Fibroblast of skin of right biceps (primary cell): ENCODE measurements at regions not wholly inside any gene's neighbourhood (a gene's known extent, or its start where the extent isn't known, plus 50 kb on each side); places are given as distances from the start of the nearest gene placed in this dataset.

Experiments
- DNase-seq: peaks from one replicate; pipeline ENCODE4 v3.0.0-alpha.2; 2013

- no peak for DNase-seq
Measured at GRCh38 chr17:69723316-69723715, 308.8 kb downstream of the MAP2K6 start.

DNA sequence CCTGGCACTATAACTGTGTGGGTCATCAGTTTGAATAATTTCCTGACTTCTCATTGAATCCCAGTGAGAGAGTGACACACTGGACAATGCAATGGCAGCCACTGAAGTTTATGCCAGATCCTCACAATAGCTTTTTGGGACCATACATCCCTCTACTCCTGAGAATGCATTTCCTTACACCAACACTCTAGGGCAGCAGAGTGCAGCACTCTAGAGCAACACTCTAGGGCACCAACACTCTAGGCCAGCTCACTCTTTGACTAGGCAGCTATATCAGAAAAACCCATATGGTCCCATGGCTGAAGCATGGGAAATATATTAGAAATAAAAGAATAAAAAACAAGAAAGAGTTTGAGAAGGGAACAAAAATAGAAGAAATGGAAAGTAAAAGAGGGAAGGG lies 309.2 kb downstream of the MAP2K6 start:
- no peak for DNase-seq

DNA sequence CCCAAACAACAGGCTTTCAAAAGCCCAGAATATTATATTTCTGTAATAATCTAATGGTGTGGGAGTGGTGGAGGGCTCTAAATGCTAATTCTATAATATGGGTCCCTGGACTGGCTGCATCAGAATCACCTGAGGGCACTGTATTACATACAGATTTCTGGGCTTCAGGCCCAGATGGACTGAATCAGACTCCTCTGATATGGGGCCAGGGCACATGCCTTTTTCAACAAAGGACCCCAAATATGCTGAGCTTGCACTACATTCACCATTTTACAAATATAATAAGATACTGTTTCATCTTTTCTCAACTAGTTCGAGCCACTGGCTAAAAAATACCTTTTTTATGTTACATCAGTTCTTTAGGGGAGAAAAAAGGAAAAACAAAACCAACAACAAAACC lies 309.7 kb downstream of the MAP2K6 start:
- DNase-seq = no peak

DNA sequence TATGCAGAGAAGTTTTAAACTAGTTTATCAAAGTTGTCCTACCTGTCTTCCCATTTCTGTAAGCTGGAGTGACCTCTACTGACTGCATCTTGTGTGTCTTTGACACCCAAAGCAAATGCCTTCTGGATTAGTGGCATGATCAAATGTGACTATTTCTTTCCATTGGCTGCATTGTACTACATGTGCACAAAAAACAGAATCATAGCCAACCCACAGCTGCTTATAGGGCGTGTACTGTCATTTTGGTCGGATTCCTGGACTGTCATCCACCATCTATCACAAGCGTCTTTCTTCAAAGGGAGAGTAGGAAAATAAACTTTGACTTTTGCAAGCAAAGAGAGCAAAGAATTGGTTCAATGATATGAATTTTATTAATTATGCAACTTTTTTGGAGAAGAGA lies 310.6 kb downstream of the MAP2K6 start:
- DNase-seq = no peak

- DNase-seq = no peak
Measured at GRCh38 chr17:69728816-69729215, 314.3 kb downstream of the MAP2K6 start.

GRCh38 chr17:69729944-69730343 lies 315.4 kb downstream of the MAP2K6 start:
- peak; percentile 48 for DNase-seq

- DNase-seq = no peak
Measured at GRCh38 chr17:69732272-69732918, 317.9 kb downstream of the MAP2K6 start.

DNA sequence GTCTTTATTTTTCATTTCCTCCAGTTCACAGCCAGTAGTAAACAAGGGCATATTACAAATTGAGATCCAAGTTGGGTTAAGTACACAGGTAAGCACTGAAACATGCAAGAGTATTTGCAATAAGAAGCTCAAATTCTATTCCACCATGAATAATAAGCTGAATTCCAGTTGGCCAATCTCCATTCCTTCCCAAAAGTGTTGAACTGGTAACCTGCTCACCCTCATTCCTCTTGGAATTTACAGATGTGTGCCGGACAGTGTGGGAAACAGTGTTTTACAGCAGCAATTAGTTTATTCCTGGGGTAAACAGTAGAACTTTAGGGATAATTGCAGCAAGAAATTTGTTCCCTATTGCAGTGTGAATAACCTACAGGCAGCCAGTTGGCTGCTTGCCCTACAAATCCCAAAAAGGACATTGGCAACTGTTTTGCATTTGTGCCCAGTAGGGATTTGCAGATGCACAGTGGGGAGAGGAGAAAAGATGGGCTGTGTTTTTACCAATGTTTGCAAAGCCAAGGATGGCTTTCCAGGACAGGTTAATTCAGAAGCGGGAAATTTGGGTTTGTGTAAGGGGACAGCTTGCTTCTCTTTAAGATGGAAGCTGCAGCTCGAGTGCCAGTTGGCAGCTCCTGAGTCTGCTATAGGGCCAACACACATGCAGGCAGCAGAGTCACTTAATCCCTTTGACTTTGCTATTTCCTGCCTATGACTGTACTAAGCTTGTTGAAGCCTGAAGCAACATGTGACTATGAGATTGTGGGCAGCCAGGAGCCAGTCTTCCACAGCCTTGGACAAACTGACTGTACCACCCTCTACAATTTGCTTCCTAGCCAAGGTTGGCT lies 318.9 kb downstream of the MAP2K6 start:
- peak; percentile 66 for DNase-seq

GRCh38 chr17:69734656-69735055 lies 320.2 kb downstream of the MAP2K6 start:
- peak; percentile 19 for DNase-seq

- no peak for DNase-seq
Measured at GRCh38 chr17:69735285-69735684, 320.8 kb downstream of the MAP2K6 start.

DNA sequence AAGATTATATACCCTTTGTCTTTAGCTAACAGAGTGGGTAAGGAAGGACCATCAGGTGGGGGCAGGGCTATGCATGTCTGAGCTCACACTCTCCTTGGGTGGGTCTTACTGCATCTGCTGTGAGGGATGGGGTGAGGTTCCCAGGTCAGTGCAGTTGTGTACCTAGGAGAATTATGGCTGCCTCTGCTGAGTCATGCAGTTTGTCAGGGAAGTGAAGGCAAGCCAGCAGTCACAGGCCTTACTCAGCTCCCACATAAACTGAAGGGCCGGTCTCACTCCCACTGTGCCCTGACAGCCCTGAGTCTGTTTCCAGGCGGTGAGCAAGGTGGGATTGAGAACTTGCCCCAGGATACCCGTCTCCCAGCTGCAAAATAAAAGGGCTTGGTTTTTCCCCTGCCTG lies 328.6 kb downstream of the MAP2K6 start:
- peak; percentile 8 for DNase-seq

GRCh38 chr17:69744512-69745070 lies 330.1 kb downstream of the MAP2K6 start:
- no peak for DNase-seq

- DNase-seq = no peak
Measured at GRCh38 chr17:69749911-69750310, 325.1 kb upstream of the KCNJ16 start.

GRCh38 chr17:69757688-69758430 lies 317.2 kb upstream of the KCNJ16 start:
- DNase-seq = peak; percentile 89

DNA sequence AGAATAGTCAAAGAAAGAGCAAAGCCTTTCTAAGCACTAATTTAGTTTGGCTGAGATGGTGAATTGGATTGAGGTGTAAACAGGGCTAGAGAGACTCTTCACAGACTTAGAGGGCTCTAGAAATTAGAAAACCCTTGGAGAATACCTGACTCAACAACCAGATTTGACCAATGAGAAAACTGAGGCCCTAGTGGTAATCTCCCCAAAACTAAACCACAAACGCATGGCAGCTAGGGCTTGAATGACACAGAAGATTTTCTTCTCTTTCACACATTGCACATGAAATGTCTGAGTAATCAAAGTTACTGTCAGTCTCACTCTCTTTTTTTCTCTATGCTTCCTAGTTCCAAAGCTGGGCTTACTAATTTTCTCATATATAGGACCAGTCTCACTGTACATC lies 314.5 kb upstream of the KCNJ16 start:
- no peak for DNase-seq

GRCh38 chr17:69761011-69761410 lies 314.0 kb upstream of the KCNJ16 start:
- peak; percentile 36 for DNase-seq

DNA sequence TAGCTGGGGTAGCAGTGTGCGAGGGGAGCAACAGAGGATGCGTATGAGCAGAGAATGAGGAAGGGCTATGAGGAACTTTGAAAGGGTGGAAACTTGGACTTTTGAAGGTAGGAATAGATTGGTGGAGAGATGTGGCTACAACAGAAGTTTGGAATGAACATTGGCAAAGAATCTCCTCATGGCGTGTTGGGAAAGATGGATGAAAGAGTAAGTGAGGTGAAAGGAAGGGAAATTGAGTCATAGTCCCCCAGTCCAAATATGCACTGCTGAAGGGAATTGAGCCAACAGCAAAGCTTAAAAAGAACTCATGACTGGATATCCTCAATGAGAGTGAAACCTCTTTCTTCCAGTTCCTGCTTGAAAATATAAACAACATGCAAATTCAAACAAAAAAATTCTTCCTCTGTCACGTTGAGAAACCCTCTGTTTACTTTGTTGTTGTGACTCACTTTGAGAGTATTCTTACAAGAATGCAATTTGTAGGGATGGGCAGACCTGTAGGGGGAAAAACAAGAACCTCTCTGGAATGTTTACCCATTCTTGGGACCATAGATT lies 313.2 kb upstream of the KCNJ16 start:
- peak; percentile 91 for DNase-seq

DNA sequence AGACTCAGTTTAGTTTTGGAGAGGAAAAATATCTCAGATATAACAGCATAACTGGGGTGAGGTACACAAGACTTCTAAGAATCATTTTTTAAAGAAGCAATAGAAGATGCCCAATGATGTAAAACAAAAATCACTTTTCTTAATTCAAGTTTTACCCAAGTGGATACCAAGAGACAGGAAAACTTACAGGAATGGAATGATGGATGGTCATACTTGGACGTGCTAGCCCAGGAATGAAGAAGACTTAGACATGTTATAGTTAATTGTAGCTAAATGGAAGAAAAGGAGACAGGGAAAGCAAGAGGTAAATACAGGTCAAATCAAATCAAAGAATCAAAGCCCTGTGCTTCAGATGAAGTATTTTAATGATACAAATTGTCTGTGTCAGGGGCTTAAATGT lies 312.7 kb upstream of the KCNJ16 start:
- DNase-seq = peak; percentile 36

DNA sequence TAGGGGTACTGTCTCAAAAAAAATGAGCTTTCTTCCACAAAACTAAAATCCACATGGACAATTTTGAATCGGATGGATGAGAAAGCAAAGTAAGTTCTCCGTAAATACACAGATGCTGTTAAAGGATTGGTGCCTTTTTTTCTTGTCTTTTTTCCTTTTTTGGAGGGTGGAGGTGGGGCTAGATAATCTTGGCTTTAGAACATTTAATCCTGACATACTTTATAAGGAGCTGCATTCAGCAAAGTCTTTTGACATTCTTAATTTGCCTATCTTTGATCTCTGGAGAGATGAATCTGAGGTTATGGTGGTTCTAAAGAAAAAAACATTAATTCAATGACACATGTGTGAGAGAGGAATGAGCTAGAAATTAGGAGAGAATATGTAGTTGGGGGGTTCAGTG lies 312.3 kb upstream of the KCNJ16 start:
- DNase-seq = no peak

DNA sequence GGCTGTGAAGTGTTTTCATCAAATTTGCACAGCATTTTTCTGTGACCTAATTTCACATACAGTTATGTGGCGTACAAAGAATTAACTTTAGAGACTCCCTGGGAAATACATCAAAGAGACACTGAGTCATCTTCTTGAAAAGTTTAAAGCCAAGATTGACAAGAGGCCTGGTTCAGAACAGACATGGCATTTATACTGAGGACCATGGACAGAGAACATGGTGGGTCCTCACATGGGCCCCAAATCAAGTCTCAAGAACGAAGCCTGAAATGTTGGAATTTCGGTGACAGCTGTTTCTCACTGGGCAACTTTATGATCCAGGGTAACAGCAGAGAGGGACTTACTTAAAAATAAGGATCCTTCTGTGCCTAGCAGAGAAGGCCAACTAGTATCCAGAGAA lies 311.5 kb upstream of the KCNJ16 start:
- DNase-seq = peak; percentile 57

DNA sequence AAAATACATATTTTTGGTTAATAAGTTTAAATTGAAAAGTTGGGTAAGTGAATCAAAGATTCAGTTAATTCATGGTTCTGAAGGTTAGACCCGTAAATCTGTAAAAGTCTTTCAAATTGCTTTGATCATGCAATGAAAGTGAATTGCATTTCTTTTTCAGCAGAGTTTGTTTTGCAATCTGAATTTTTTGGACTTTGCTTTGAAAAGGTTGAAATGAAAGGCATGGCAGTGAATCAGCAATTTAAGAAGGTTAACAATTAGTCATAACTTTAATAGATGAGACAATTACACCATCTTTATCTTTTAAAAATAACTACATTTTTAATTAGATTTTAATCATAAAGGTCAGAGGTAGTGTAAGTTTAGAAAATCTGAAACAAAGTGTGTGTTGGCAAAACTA lies 310.9 kb upstream of the KCNJ16 start:
- DNase-seq = no peak

GRCh38 chr17:69769050-69769449 lies 306.0 kb upstream of the KCNJ16 start:
- no peak for DNase-seq

DNA sequence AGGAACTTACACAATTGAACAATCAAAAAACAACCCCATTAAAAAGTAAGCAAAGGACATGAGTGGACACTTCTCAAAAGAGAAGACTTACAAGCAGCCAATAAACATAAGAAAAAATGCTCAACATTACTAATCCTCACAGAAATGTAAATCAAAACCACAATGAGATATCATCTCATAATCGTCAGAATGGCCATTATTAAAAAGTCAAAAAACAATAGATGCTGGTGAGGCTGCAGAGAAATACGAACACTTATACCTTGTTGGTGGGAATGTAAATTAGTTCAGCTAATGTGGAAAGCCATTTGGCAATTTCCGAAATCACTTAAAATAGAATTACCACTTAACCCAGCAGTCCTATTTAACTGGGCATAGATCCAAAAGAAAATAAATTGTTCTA lies 301.9 kb upstream of the KCNJ16 start:
- DNase-seq = no peak
